ENCODE measurements at regions not wholly inside any gene's neighbourhood (a gene's known extent, or its start where the extent isn't known, plus 50 kb on each side); places are given as distances from the start of the nearest gene placed in this dataset.
"Not testable (repeated sequence)": the region's sequence is repeated elsewhere in the genome, so short reads cannot be mapped to it uniquely, and the experiment has no call there.

DNA sequence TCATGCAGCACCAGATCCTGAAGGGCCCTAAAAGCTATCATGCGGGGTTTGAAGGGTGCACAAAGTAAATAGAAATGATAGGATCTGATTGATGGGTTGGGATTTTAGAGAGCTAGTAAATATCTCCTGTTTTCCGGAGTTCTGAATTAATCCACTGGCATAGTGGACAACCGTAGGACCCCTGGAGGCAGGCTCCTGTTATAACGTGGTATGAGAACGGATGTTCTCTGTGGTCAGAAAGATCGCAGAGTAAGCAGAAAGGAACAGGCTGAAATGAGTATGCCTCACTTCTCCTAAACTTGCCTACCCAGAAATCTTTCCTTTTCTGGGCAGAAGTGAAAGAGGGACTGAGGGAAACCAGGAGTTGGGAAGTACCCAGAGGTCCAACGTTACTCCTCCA is 470.8 kb downstream of the AJAP1 start:
- DNase-seq (ENCODE audit: low spot score), result no peak

DNA sequence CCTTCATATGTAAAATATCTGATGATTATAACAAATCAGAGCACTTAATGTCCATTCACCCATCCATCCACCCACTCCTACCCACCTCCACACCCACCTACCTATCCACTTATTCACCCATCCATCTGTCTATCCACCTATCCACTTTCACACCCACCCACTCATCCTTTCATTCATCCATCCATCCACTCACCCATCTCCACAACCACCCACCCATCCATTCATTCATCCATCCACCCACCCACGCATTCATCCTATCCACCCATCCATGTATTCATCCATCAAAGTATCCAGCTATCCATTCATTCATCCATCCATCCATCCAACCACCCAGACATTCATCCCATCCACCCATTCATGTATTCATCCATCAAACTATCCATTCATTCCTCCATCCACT is 466.1 kb downstream of the AJAP1 start:
- DNase-seq (ENCODE audit: low spot score), result no peak

- no peak for DNase-seq (ENCODE audit: low spot score)
Measured at GRCh38 chr1:5119366-5120234, 465.2 kb downstream of the AJAP1 start.

DNA sequence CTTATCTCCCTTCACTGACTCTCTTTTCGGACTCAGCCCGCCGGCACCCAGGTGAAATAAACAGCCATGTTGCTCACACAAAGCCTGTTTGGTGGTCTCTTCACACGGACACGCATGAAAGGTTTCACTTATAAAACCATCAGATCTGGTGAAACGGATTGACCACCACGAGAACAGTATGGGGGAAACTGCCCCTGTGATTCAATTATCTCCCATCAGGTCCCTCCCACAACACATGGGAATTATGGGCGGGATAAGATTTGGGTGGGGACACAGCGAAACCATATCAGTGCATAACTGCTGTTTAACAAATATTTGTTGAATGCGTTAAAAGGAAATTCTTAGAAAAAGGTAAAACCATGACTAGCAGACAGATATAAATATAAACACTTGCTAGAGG is 464.4 kb downstream of the AJAP1 start:
- not testable (repeated sequence) for DNase-seq (ENCODE audit: low spot score)

DNA sequence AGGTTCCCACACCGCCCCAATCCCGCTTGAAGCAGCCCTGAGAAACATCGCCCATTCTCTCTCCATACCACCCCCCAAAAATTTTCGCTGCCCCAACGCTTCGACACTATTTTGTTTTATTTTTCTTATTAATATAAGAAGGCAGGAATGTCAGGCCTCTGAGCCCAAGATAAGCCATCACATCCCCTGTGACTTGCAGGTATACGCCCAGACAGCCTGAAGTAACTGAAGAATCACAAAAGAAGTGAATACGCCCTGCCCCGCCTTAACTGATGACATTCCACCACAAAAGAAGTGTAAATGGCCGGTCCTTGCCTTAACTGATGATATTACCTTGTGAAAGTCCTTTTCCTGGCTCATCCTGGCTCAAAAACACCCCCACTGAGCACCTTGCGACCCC is 463.9 kb downstream of the AJAP1 start:
- not testable (repeated sequence) for DNase-seq (ENCODE audit: low spot score)

DNA sequence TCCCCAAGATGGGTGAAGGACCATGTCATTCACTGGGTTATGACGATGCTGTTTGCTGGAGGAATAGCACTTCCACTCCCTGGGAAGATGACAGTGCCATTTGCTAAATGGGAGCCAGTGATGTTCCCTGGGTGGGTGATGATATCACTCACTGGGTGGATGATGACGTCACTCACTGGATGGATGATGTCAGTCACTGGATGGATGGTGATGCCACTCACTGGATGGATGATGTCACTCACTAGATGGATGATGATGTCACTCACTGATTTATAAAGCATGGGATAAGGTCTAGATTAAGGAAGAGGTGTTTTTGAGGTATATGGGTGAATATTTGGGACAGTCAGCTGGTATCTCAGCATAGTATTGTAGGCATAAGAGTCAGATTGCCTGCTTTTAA is 457.2 kb downstream of the AJAP1 start:
- no peak for DNase-seq (ENCODE audit: low spot score)

DNA sequence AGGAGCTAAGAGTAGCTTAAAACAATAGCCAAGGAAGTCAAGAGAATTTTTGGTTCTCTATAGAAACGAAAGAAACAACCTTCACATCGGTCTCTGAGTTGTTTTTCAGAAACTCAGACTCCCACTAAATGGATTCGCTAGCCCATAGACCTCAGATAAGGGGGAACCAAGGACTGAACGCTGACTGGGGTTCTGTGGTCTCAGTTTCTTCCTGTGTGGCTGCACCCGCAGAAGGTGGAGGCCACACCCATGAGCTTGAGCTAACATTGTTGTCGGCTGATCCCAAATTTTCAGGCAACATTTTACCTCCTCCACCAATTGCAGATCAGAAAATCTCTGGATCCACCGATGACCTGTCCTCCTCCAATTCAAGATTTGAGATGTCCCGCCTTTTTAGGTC is 456.1 kb downstream of the AJAP1 start:
- DNase-seq (ENCODE audit: low spot score), result no peak

- DNase-seq (ENCODE audit: low spot score), result no peak
Measured at GRCh38 chr1:5109633-5110032, 455.2 kb downstream of the AJAP1 start.

- DNase-seq (ENCODE audit: low spot score), result no peak
Measured at GRCh38 chr1:5108740-5109139, 454.3 kb downstream of the AJAP1 start.

GRCh38 chr1:5105744-5106143 is 451.3 kb downstream of the AJAP1 start:
- DNase-seq (ENCODE audit: low spot score), result no peak

DNA sequence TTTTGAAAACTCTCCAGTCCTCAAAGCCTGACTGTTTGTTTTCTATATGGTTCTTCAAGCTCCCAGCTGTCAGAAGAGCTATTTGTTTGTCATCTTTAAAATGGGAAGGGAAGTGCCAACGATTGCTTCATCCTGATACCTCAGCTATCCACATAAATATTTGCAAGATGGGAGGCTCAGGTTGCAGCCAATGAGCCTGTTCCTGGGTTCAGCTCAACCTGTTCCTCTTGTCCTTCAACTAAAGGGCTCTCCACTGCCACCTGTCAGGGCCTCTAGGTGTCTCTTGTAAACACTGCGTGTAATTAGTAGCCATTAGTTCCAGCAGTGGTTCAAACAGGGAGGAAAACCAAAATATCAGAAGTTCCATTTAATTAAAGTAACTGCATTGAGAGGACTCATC is 445.1 kb downstream of the AJAP1 start:
- no peak for DNase-seq (ENCODE audit: low spot score)

GRCh38 chr1:5098981-5099385 is 444.6 kb downstream of the AJAP1 start:
- no peak for DNase-seq (ENCODE audit: low spot score)

DNA sequence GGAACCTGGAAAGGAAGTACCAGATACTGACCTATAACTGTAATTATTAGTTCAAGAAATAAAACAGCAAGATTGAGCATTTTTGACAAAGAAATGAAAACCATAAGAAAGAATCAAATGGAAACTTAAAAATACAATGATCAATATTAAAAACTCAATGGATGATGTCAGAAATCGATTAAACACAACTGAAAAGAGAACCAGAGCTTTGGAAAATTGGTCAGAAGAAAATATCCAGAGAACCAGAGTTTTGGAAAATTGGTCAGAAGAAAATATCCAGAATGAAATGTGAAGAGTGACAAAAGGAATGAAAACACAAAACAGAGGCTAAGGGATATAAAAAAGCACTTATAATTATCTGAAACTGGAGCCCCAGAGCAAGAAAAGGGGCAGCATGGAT is 438.6 kb downstream of the AJAP1 start:
- DNase-seq (ENCODE audit: low spot score), result no peak

DNA sequence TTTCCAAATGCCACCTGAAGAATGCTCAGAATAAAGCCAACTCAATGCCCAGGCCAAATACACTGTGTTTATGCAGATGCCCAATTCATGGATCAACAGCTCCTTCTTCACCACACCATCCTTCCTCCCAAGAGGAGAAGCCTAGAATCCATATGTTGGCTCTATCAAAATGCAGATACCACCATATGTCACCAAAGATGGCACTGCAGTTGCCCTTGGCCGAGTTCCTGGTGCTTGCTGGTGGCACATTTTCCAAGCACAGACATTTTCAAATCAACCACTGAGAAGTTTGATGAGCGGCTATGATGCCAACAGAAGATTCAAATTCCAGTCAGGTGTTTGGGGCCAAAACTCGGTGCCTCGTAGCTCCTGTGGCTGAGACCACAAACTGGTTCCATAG is 430.3 kb downstream of the AJAP1 start:
- no peak for DNase-seq (ENCODE audit: low spot score)

- DNase-seq (ENCODE audit: low spot score), result no peak
Measured at GRCh38 chr1:5067246-5067645, 412.8 kb downstream of the AJAP1 start.

- no peak for DNase-seq (ENCODE audit: low spot score)
Measured at GRCh38 chr1:5053744-5054143, 399.3 kb downstream of the AJAP1 start.

DNA sequence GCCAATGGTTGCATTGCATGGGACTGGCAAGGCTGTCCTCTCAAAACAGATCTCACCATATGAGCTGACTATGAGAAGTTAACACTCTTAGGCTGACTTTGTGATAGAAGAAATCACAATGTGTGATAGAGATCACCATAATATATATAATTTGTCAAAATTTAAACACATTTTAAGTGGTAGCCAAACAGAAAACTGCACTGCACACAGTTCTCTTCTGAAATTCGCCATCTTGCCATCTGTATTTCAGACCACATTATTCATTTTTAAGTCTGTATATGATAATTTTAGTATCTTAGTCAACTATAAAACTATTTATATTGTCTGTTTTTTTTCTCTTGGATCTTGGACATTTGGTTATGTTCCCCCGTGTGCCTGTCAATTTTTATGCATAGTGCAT is 374.7 kb downstream of the AJAP1 start:
- no peak for DNase-seq (ENCODE audit: low spot score)

DNA sequence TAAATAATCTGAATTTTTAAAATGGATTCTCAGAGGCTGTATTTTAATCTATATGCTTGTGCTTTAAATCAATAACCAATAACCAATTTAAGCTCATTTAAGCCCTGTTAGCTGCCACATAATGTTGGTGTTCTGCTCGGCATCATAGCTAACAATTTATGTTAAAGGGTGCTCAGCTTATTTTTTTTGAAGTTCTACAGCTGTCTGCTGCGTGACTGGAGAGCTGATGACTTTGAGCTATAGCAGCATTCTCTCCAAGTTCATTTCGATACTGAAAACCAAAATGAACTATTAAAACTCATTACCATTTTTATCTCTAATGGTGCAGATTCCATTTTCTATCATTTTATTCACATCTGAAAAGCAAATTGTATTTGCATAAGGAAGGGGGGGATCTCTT is 357.8 kb downstream of the AJAP1 start:
- no peak for DNase-seq (ENCODE audit: low spot score)

DNA sequence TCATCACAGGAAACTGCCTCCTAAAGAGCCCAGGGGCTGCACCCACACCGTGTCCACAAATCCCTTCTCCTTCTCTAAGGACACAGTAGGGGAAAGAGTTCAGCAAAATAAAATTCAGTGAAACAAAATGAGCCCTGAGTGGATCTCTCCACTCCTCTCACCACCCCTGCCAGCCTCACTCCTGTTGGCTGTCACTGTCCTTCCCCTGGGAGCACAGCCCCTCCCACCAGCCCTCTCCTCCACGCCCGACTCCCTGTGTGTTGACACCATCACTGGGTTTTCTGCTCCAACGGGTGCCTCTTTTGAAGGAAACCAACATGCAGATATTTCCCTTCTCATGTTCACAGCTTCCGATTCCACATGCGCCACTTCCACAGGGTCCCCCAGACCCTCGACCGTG is 356.2 kb downstream of the AJAP1 start:
- no peak for DNase-seq (ENCODE audit: low spot score)

DNA sequence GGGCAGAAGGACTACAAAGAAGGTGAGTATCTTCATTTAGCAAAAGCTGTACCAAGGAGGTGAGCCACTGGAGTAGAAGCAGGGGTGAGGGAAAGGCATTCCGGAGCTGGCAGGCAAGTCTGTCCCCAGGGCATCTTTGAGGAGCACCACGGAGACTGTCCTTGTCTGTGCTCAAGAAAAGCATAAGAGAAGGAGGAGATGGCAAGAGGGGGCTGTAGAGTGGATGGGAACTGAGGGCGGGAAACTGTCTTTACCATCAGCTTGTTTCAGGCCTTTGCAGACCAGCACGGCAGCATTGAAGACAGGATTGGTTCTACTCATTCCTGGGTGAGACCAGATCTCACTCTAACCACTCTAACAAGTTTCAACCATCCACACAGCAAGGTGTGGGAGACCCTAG is 355.8 kb downstream of the AJAP1 start:
- DNase-seq (ENCODE audit: low spot score), result no peak

DNA sequence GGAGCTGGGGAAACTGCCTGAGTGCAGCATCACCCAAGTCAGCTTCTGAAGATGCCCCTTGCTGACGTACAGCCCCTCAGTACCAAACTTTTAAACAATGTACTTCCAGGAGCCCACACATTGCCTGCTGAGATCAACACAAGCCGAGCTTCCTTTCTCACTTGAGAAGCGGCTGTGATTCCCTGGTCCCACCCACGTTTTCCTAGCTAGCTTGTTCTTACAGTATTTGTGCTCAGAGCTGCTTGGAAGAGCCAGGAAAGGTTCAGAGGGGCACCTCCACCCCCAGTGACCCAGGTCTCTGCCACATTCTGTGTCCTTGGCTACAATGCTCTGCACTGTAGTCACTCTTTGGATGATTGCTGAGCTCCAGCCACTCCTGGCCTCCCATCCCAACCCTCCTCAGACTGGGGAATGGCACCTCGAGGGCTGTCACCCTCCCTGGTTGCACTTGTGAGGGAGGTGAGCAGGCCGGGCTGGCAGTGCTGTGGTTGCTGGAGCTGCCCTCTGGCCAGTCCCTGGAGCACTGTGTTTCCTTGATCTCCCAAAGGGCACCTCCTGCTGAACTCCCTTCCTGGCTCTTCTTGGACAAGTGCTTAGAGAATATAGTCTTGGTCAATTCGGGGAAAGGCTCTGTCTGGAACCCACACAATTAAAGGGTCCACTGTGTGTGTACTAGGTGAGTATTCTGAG is 355.1 kb downstream of the AJAP1 start:
- DNase-seq (ENCODE audit: low spot score), result no peak

DNA sequence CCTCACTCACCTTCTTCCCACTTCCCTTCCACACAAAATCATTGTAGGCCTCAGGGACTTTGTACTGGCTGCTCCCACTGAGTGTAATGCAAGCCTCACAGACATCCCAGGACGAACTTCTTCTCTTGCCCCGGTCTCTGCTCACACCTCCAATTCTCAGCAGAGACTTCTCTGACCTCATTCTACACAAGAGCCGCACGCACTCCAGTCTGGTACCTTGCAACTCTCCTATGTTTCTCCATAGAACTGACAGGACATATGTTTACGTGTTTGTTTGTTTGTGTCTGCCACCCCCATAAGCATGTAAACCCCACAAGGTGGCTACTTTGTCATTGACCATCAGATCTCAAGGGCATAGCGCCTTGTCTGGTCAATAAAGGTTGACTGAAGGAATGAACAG is 350.8 kb downstream of the AJAP1 start:
- DNase-seq (ENCODE audit: low spot score), result no peak

GRCh38 chr1:5002676-5003075 is 348.3 kb downstream of the AJAP1 start:
- DNase-seq (ENCODE audit: low spot score), result no peak

- no peak for DNase-seq (ENCODE audit: low spot score)
Measured at GRCh38 chr1:5001466-5001865, 347.1 kb downstream of the AJAP1 start.

Measured in hematopoietic multipotent progenitor cell treated with erythropoietin and hydrocortisone succinate and interleukin-3 and kit ligand, for 17 days (in vitro differentiated cells).